ENCODE measurements at regions not wholly inside any gene's neighbourhood (a gene's known extent, or its start where the extent isn't known, plus 50 kb on each side); places are given as distances from the start of the nearest gene placed in this dataset.

DNA sequence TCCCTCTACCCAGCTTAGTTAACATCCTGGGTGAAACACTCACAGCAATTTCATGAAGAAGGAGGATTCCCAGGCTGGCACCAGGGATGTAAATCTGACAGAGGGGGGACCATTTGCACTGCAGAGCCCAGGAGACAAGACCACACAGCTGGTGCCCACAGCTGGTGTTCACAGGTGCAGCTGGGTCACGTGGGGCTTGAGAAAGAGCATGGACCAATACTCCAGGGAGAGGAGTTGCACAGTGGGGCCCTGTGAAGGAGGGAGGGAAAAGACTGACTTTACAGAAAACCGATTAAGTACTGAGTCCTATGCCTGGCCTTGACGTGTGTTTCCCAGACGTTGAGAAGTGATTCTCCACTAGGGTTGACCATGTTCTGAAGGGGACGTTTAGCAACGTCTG, 1316.7 kb upstream of the TMEM132C start:
- no peak for TF ChIP-seq ZBTB7A (IDR thresholded peaks at IDR 0.05; ENCODE audit: low read depth)
- no peak for TF ChIP-seq TEAD4 (IDR thresholded peaks at IDR 0.05)
- no peak for TF ChIP-seq EP300 (IDR thresholded peaks at IDR 0.05; ENCODE audit: borderline replicate concordance)
- no peak for TF ChIP-seq CEBPB (IDR thresholded peaks at IDR 0.05)
- TF ChIP-seq FOXM1 (IDR thresholded peaks at IDR 0.05; ENCODE audit: borderline replicate concordance, low read depth), result no peak
- no peak for TF ChIP-seq TAF1 (IDR thresholded peaks at IDR 0.05; ENCODE audit: low read depth)
- TF ChIP-seq, protein P1, sequence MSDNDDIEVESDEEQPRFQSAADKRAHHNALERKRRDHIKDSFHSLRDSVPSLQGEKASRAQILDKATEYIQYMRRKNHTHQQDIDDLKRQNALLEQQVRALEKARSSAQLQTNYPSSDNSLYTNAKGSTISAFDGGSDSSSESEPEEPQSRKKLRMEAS (IDR thresholded peaks at IDR 0.05), result no peak
- no peak for TF ChIP-seq RAD21 (IDR thresholded peaks at IDR 0.05; ENCODE audit: low read depth)
- TF ChIP-seq, protein P2, sequence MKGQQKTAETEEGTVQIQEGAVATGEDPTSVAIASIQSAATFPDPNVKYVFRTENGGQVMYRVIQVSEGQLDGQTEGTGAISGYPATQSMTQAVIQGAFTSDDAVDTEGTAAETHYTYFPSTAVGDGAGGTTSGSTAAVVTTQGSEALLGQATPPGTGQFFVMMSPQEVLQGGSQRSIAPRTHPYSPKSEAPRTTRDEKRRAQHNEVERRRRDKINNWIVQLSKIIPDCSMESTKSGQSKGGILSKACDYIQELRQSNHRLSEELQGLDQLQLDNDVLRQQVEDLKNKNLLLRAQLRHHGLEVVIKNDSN (IDR thresholded peaks at IDR 0.05), result no peak
- no peak for TF ChIP-seq EGR1 (IDR thresholded peaks at IDR 0.05)
- no peak for TF ChIP-seq YY1 (IDR thresholded peaks at IDR 0.05; ENCODE audit: low read depth)
- TF ChIP-seq, protein P3, sequence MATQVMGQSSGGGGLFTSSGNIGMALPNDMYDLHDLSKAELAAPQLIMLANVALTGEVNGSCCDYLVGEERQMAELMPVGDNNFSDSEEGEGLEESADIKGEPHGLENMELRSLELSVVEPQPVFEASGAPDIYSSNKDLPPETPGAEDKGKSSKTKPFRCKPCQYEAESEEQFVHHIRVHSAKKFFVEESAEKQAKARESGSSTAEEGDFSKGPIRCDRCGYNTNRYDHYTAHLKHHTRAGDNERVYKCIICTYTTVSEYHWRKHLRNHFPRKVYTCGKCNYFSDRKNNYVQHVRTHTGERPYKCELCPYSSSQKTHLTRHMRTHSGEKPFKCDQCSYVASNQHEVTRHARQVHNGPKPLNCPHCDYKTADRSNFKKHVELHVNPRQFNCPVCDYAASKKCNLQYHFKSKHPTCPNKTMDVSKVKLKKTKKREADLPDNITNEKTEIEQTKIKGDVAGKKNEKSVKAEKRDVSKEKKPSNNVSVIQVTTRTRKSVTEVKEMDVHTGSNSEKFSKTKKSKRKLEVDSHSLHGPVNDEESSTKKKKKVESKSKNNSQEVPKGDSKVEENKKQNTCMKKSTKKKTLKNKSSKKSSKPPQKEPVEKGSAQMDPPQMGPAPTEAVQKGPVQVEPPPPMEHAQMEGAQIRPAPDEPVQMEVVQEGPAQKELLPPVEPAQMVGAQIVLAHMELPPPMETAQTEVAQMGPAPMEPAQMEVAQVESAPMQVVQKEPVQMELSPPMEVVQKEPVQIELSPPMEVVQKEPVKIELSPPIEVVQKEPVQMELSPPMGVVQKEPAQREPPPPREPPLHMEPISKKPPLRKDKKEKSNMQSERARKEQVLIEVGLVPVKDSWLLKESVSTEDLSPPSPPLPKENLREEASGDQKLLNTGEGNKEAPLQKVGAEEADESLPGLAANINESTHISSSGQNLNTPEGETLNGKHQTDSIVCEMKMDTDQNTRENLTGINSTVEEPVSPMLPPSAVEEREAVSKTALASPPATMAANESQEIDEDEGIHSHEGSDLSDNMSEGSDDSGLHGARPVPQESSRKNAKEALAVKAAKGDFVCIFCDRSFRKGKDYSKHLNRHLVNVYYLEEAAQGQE (IDR thresholded peaks at IDR 0.05; ENCODE audit: low read depth), result no peak
- no peak for TF ChIP-seq TCF12 (IDR thresholded peaks at IDR 0.05; ENCODE audit: low read depth)

DNA sequence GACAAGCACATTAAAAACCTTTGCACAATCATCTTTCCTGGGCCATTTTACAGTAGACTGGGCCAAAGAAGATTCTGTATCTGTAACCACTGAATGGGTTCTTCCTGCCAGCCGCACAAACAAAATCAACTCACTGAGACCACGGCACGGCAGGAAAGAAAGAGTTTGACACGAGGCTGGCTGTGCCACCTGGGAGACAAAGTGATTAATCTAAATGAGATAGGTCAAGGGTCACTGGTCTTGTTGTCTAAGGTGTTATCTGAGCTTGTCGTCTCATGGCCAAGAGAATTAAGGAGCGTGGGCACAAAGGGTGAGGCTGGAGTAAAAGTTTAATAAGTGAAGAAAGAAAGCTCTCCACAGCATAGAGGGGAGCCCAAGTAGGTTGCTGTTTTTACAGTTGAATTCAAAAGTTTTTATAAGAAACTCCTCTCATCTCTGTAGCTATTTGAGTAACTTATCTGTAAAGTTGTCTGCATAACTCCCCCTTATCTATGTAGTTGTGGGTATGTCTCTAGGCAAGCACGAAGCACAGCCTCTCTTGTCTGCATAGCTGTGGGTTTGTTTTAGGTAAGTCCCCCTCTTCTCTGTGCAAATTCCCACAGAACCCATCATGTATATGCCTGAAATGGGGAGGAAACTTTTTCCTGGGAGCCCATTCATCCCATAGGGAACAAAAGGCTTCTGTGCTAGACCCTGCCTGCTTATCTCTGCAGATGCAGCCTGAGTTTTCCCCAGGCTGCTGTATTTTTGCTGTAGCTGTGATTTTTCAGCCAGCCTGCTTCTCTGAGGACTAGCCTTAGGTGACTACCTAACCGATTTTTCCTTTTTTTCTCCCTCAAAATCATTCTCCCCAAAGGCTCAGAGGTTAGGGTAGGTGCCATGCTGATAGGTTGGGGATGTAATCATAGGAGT, 1314.6 kb upstream of the TMEM132C start:
- TF ChIP-seq ZBTB7A (IDR thresholded peaks at IDR 0.05; ENCODE audit: low read depth) (no peak), FOXM1 (IDR thresholded peaks at IDR 0.05; ENCODE audit: borderline replicate concordance, low read depth) (no peak), TCF12 (IDR thresholded peaks at IDR 0.05; ENCODE audit: low read depth) (no peak), EP300 (IDR thresholded peaks at IDR 0.05; ENCODE audit: borderline replicate concordance) (no peak)

DNA sequence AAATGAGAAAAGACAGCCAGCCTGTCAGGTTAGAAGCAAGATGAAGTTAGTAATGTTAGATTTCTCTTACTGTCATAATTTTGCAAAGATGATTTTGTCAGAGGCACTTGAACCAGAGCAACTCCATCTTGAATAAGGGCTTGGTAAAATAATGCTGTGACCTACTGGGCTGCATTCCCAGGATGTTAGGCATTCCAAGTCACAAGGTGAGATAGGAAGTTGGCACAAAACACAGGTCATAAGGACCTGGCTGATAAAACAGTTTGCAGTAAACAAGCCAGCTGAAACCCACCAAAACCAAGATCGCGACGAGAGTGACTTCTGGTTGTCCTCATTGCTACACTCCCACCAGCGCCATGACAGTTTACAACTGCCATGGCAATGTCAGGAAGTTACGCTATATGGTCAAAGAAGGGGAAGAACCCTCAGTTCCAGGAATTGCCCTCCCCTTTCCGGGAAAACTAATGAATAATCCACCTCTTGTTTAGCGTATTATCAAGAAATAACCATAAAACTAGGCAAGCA, 1313.5 kb upstream of the TMEM132C start:
- TF ChIP-seq, protein P3 (IDR thresholded peaks at IDR 0.05; ENCODE audit: low read depth), result no peak
- TF ChIP-seq TAF1 (IDR thresholded peaks at IDR 0.05; ENCODE audit: low read depth) (no peak), EGR1 (IDR thresholded peaks at IDR 0.05) (no peak)
- TF ChIP-seq, protein P2 (IDR thresholded peaks at IDR 0.05), result no peak

DNA sequence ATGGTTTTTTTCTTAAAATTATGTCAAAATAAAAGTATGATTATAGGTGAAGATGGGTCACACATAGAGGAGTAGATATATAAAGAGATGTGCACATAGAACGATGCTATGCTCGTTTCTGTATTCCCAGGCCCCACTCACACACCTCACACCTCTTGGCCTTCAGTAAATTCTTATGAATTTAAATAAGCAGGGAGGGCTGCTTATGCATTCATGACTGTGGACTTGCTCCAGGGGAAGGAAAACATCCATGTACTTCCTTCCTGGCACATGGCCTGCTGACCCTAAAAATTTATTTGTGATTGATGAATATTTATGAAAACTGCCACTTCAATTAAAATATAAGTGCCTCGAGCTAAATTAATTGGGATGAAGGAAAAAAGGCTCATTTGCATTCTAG, 1306.7 kb upstream of the TMEM132C start:
- no peak for TF ChIP-seq EGR1 (IDR thresholded peaks at IDR 0.05)
- TF ChIP-seq YY1 (IDR thresholded peaks at IDR 0.05; ENCODE audit: low read depth), result no peak
- TF ChIP-seq CREB1 (IDR thresholded peaks at IDR 0.05; ENCODE audit: low read depth), result no peak
- TF ChIP-seq, protein P3 (IDR thresholded peaks at IDR 0.05; ENCODE audit: low read depth), result no peak
- no peak for TF ChIP-seq EP300 (IDR thresholded peaks at IDR 0.05; ENCODE audit: borderline replicate concordance)
- TF ChIP-seq CEBPB (IDR thresholded peaks at IDR 0.05), result no peak
- no peak for TF ChIP-seq ZBTB7A (IDR thresholded peaks at IDR 0.05; ENCODE audit: low read depth)
- TF ChIP-seq NFIC (IDR thresholded peaks at IDR 0.05), result no peak
- no peak for TF ChIP-seq TCF12 (IDR thresholded peaks at IDR 0.05; ENCODE audit: low read depth)
- no peak for TF ChIP-seq TEAD4 (IDR thresholded peaks at IDR 0.05)
- no peak for TF ChIP-seq FOXM1 (IDR thresholded peaks at IDR 0.05; ENCODE audit: borderline replicate concordance, low read depth)
- TF ChIP-seq TAF1 (IDR thresholded peaks at IDR 0.05; ENCODE audit: low read depth), result no peak
- TF ChIP-seq, protein P1 (IDR thresholded peaks at IDR 0.05), result no peak
- TF ChIP-seq RAD21 (IDR thresholded peaks at IDR 0.05; ENCODE audit: low read depth), result no peak
- TF ChIP-seq, protein P2 (IDR thresholded peaks at IDR 0.05), result no peak
